HCT116 (cell line): ENCODE measurements at regions not wholly inside any gene's neighbourhood (a gene's known extent, or its start where the extent isn't known, plus 50 kb on each side); places are given as distances from the start of the nearest gene placed in this dataset.

Experiments
- ATAC-seq: fragments of 200-7000 bp; cut with Tn5 transposase; 2 replicates; pipeline ENCODE4 v1.9.1; 2020; ENCODE audit warnings: mild to moderate bottlenecking, moderate library complexity
- BruUV-seq: library from RNA; stranded (reverse); fragments of 400-500 nt; replicated peaks from 2 replicates; lab custom pipeline; 2021; lab: Mats Ljungman, UMichigan
- CTCF ChIA-PET: fragments of 300-600 bp; sonication (Branson Sonifier 250); formaldehyde crosslinking; loops from one replicate; lab custom pipeline; 2021; ENCODE audit warnings: antibody characterized with exemption; lab: Charles Lee
- POLR2A ChIA-PET: fragments of 300-600, 350-600 bp; sonication (Branson Sonifier 250); formaldehyde crosslinking; loops from one replicate; lab custom pipeline; 2021; ENCODE audit warnings: antibody characterized with exemption; lab: Charles Lee
- RAD21 ChIA-PET, 2 experiments: fragments of 300-600 bp; sonication (Branson Sonifier 250); formaldehyde crosslinking; loops; one replicate each; lab custom pipeline; 2023; ENCODE audit warnings: low total read pairs in 2 of 2; ENCODE audit not compliant: uncharacterized antibody in 2 of 2, unreplicated experiment in 2 of 2, low non-redundant PET in 1 of 2; lab: Charles Lee
- DNase-seq: peaks from one replicate; pipeline ENCODE4 v3.0.0-alpha.2; 2010; ENCODE audit warnings: low read depth, low spot score
- H2AFZ ChIP-seq: fragments of 200-600 bp; shearing (Covaris generic), sonication (generic); 2 replicates; pipeline ENCODE4 v1.6.1; 2017; ENCODE audit warnings: low read depth, mixed run types, mixed read lengths, antibody characterized with exemption, low read length; ENCODE audit not compliant: poor library complexity, severe bottlenecking
- H3K27ac ChIP-seq: 2 replicates; pipeline ENCODE4 v1.5.1; 2012; ENCODE audit warnings: low read depth, low read length
- H3K27me3 ChIP-seq: fragments of 200-600 bp; sonication (generic); 2 replicates; pipeline ENCODE4 v1.6.1; 2016; ENCODE audit warnings: mixed run types, low read length, mixed read lengths; ENCODE audit not compliant: insufficient read depth
- H3K36me3 ChIP-seq, 2 experiments: fragments of 200-500 bp in 1 of 2; fragments of 200-600 bp in 1 of 2; sonication (Bioruptor generic) in 1 of 2; sonication (generic) in 1 of 2; 2 replicates each; pipeline versions ENCODE4 v1.5.1 to v1.6.1; 2014 to 2016; ENCODE audit warnings: low read length in 2 of 2, inconsistent platforms in 1 of 2, mixed read lengths in 1 of 2, mixed run types in 1 of 2; ENCODE audit not compliant: insufficient read depth in 2 of 2, control insufficient read depth in 1 of 2
- H3K4me1 ChIP-seq, 2 experiments: fragments of 200-600 bp in 1 of 2; sonication (generic) in 1 of 2; 2 replicates each; pipeline versions ENCODE4 v1.5.1 to v1.6.1; 2012 to 2017; ENCODE audit warnings: low read length in 2 of 2, inconsistent platforms in 1 of 2, mild to moderate bottlenecking in 1 of 2, mixed read lengths in 1 of 2, mixed run types in 1 of 2, moderate library complexity in 1 of 2; ENCODE audit not compliant: insufficient read depth in 2 of 2, control insufficient read depth in 1 of 2
- H3K4me2 ChIP-seq: fragments of 200-600 bp; sonication (generic); 2 replicates; pipeline ENCODE4 v1.6.1; 2017; ENCODE audit warnings: mixed run types, low read length, mixed read lengths
- H3K4me3 ChIP-seq, 2 experiments: fragments of 200-600 bp in 1 of 2; sonication (generic) in 1 of 2; replicated peaks in 1 of 2; 2 replicates each; pipeline ENCODE4 v1.5.1; 2011 to 2016; ENCODE audit warnings: low read length in 2 of 2, control low read depth in 1 of 2, low read depth in 1 of 2, mild to moderate bottlenecking in 1 of 2, mixed read lengths in 1 of 2, mixed run types in 1 of 2
- H3K79me2 ChIP-seq: fragments of 200-600 bp; sonication (generic); 2 replicates; pipeline ENCODE4 v1.6.1; 2017; ENCODE audit warnings: mild to moderate bottlenecking, mixed run types, low read length, moderate library complexity, mixed read lengths; ENCODE audit not compliant: insufficient read depth
- H3K9ac ChIP-seq: fragments of 200-600 bp; sonication (generic); 2 replicates; pipeline ENCODE4 v1.6.1; 2016; ENCODE audit warnings: low read length, mixed read lengths
- H3K9me2 ChIP-seq: fragments of 200-600 bp; sonication (generic), shearing (Covaris generic); 2 replicates; pipeline ENCODE4 v1.6.1; 2017; ENCODE audit warnings: mixed run types, mild to moderate bottlenecking, moderate library complexity; ENCODE audit not compliant: insufficient read depth
- H3K9me3 ChIP-seq, 2 experiments: fragments of 200-500 bp in 1 of 2; fragments of 200-600 bp in 1 of 2; sonication (Bioruptor generic) in 1 of 2; sonication (generic) in 1 of 2; 2 replicates each; pipeline ENCODE4 v1.6.1; 2014 to 2017; ENCODE audit warnings: low read length in 2 of 2, mixed read lengths in 2 of 2, inconsistent platforms in 1 of 2, low read depth in 1 of 2, mild to moderate bottlenecking in 1 of 2, mixed run types in 1 of 2, moderate library complexity in 1 of 2; ENCODE audit not compliant: control insufficient read depth in 1 of 2, insufficient read depth in 1 of 2
- H4K20me1 ChIP-seq: fragments of 200-600 bp; sonication (generic), shearing (Covaris generic); 2 replicates; pipeline ENCODE4 v1.6.1; 2017; ENCODE audit warnings: mixed run types, mild to moderate bottlenecking, moderate library complexity; ENCODE audit not compliant: insufficient read depth
- CBX3 ChIP-seq: IDR thresholded peaks from 2 replicates; pipeline ENCODE4 v1.6.1; 2012; ENCODE audit warnings: low read depth
- CEBPB ChIP-seq: IDR thresholded peaks from 2 replicates; pipeline ENCODE4 v1.6.1; 2012; ENCODE audit warnings: low read depth
- EGR1 ChIP-seq: IDR thresholded peaks from 2 replicates; pipeline ENCODE4 v1.6.1; 2012; ENCODE audit warnings: low read depth
- ELF1 ChIP-seq: IDR thresholded peaks from 2 replicates; pipeline ENCODE4 v1.6.1; 2012; ENCODE audit warnings: low read depth, borderline replicate concordance
- EZH2 ChIP-seq: fragments of 200-600 bp; sonication (generic); IDR thresholded peaks from 2 replicates; pipeline ENCODE4 v1.6.1; 2017; ENCODE audit warnings: antibody characterized with exemption, mixed run types
- EZH2phosphoT487 ChIP-seq: fragments of 200-600 bp; IDR thresholded peaks from 2 replicates; pipeline ENCODE4 v1.6.1; 2018; ENCODE audit warnings: antibody characterized with exemption, borderline replicate concordance
- FOSL1 ChIP-seq: IDR thresholded peaks from 2 replicates; pipeline ENCODE4 v1.6.1; 2012; ENCODE audit warnings: low read depth
- JUND ChIP-seq: IDR thresholded peaks from 2 replicates; pipeline ENCODE4 v1.6.1; 2012
- POLR2AphosphoS5 ChIP-seq: IDR thresholded peaks from 2 replicates; pipeline ENCODE4 v1.6.1; 2011; ENCODE audit warnings: mild to moderate bottlenecking, low read depth, low read length, moderate library complexity
- RAD21 ChIP-seq: IDR thresholded peaks from 2 replicates; pipeline ENCODE4 v1.6.1; 2012; ENCODE audit warnings: low read depth, mild to moderate bottlenecking
- SIN3A ChIP-seq: IDR thresholded peaks from 2 replicates; pipeline ENCODE4 v1.6.1; 2012; ENCODE audit warnings: low read depth
- SRF ChIP-seq: IDR thresholded peaks from 2 replicates; pipeline ENCODE4 v1.6.1; 2012; ENCODE audit warnings: low read depth
- YY1 ChIP-seq: IDR thresholded peaks from 2 replicates; pipeline ENCODE4 v1.6.1; 2011; ENCODE audit warnings: low read length, low read depth, moderate library complexity, mild to moderate bottlenecking; ENCODE audit not compliant: insufficient replicate concordance; ENCODE audit errors: extremely low read depth
- ZFX ChIP-seq: fragments of 450-650 bp; IDR thresholded peaks from 2 replicates; pipeline ENCODE4 v1.6.1; 2017
- ZNF274 ChIP-seq: fragments of 200-500 bp; sonication (Bioruptor generic); IDR thresholded peaks from 2 replicates; pipeline ENCODE4 v1.6.1; 2014; ENCODE audit warnings: mild to moderate bottlenecking, low read depth, low read length, inconsistent platforms
- intact Hi-C: fragments of 100-400 bp; cut with micrococcal nuclease; formaldehyde crosslinking; loops from 2 replicates; pipeline ENCODE4 v1.10.0; 2022
- TF ChIP-seq, protein P1 (sequence below): IDR thresholded peaks from 2 replicates; pipeline ENCODE4 v1.6.1; 2012
- TF ChIP-seq, protein P2 (sequence below): IDR thresholded peaks from 2 replicates; pipeline ENCODE4 v1.6.1; 2012; ENCODE audit warnings: low read depth
- TF ChIP-seq, protein P3 (sequence below), 3 experiments: fragments of 200-600 bp in 1 of 3; sonication (generic) in 1 of 3; IDR thresholded peaks in 2 of 3; conservative IDR thresholded peaks in 1 of 3; 2 replicates each; pipeline ENCODE4 v1.5.1; 2012 to 2017; ENCODE audit warnings: low read depth in 2 of 3, low read length in 2 of 3, antibody characterized with exemption in 1 of 3, borderline replicate concordance in 1 of 3, control low read depth in 1 of 3, mild to moderate bottlenecking in 1 of 3, mixed read lengths in 1 of 3, mixed run types in 1 of 3, moderate library complexity in 1 of 3; ENCODE audit not compliant: insufficient read depth in 1 of 3
- TF ChIP-seq, protein P4 (sequence below): IDR thresholded peaks from 2 replicates; pipeline ENCODE4 v1.6.1; 2012

DNA sequence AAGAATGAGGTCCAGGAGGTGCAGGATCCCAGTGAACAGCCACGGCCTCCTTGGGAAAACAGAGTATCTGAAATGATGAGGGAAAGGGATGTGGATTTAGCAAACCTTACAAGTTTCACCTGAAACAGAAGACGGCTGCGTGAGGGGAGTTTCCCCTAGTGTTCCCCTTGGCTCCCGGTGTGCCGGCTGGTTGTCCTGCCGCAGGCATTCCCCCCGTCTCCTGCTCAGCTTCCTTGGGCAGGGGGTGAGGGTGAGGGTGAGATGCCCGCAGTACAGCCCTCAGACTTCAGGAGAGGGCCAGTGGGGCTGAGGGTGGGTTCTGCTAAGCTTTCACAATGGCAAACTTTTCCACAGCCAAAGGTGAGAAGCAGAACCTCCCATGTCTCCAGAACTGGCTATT is 201.1 kb upstream of the SOX1 start:
- no TSS peak for BruUV-seq
- Histone ChIP-seq H3K27ac (no peak overlapping the region), H3K4me1 (no peaks in the 10 kb centered on the region), H3K79me2 (no peaks in the 10 kb centered on the region), H3K9me2 (no peaks in the 10 kb centered on the region), H2AFZ (no peak overlapping the region), H3K27me3 (peaks cover 14% of the 10 kb centered on the region), H3K9ac (no peak overlapping the region), H3K4me2 (no peak overlapping the region), H3K9me3 (no peaks in the 10 kb centered on the region), H4K20me1 (no peaks in the 10 kb centered on the region), H3K36me3 (no peaks in the 10 kb centered on the region), H3K4me3 (no peak overlapping the region)
- CTCF ChIA-PET: no interaction called here
- RAD21 ChIA-PET: no interaction called here
- DNase-seq (no peak), ATAC-seq (no peak)
- POLR2A ChIA-PET: no interaction called here
- TF ChIP-seq RAD21 (no peak), SRF (no peak), ZNF274 (no peak), EGR1 (no peak), CBX3 (no peak), YY1 (no peak), EZH2phosphoT487 (no peak), EZH2 (no peak), POLR2AphosphoS5 (no peak), JUND (no peak), CEBPB (no peak), SIN3A (no peak), FOSL1 (no peak), ZFX (no peak), ELF1 (no peak)
- TF ChIP-seq, protein P1, sequence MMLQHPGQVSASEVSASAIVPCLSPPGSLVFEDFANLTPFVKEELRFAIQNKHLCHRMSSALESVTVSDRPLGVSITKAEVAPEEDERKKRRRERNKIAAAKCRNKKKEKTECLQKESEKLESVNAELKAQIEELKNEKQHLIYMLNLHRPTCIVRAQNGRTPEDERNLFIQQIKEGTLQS: no peak
- TF ChIP-seq, protein P2, sequence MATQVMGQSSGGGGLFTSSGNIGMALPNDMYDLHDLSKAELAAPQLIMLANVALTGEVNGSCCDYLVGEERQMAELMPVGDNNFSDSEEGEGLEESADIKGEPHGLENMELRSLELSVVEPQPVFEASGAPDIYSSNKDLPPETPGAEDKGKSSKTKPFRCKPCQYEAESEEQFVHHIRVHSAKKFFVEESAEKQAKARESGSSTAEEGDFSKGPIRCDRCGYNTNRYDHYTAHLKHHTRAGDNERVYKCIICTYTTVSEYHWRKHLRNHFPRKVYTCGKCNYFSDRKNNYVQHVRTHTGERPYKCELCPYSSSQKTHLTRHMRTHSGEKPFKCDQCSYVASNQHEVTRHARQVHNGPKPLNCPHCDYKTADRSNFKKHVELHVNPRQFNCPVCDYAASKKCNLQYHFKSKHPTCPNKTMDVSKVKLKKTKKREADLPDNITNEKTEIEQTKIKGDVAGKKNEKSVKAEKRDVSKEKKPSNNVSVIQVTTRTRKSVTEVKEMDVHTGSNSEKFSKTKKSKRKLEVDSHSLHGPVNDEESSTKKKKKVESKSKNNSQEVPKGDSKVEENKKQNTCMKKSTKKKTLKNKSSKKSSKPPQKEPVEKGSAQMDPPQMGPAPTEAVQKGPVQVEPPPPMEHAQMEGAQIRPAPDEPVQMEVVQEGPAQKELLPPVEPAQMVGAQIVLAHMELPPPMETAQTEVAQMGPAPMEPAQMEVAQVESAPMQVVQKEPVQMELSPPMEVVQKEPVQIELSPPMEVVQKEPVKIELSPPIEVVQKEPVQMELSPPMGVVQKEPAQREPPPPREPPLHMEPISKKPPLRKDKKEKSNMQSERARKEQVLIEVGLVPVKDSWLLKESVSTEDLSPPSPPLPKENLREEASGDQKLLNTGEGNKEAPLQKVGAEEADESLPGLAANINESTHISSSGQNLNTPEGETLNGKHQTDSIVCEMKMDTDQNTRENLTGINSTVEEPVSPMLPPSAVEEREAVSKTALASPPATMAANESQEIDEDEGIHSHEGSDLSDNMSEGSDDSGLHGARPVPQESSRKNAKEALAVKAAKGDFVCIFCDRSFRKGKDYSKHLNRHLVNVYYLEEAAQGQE: no peak
- TF ChIP-seq, protein P3, sequence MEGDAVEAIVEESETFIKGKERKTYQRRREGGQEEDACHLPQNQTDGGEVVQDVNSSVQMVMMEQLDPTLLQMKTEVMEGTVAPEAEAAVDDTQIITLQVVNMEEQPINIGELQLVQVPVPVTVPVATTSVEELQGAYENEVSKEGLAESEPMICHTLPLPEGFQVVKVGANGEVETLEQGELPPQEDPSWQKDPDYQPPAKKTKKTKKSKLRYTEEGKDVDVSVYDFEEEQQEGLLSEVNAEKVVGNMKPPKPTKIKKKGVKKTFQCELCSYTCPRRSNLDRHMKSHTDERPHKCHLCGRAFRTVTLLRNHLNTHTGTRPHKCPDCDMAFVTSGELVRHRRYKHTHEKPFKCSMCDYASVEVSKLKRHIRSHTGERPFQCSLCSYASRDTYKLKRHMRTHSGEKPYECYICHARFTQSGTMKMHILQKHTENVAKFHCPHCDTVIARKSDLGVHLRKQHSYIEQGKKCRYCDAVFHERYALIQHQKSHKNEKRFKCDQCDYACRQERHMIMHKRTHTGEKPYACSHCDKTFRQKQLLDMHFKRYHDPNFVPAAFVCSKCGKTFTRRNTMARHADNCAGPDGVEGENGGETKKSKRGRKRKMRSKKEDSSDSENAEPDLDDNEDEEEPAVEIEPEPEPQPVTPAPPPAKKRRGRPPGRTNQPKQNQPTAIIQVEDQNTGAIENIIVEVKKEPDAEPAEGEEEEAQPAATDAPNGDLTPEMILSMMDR (IDR thresholded peaks at IDR 0.05 in 2 of 3, conservative IDR thresholded peaks at IDR 0.05 in 1 of 3; ENCODE audit: borderline replicate concordance in 1 of 3, insufficient read depth in 1 of 3, low read depth in 2 of 3, low read length in 2 of 3): no peak
- TF ChIP-seq, protein P4, sequence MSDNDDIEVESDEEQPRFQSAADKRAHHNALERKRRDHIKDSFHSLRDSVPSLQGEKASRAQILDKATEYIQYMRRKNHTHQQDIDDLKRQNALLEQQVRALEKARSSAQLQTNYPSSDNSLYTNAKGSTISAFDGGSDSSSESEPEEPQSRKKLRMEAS: no peak
- intact Hi-C loops: no loop called here
